ENCODE measurements at regions not wholly inside any gene's neighbourhood (a gene's known extent, or its start where the extent isn't known, plus 50 kb on each side); places are given as distances from the start of the nearest gene placed in this dataset.
"Not testable (repeated sequence)": the region's sequence is repeated elsewhere in the genome, so short reads cannot be mapped to it uniquely, and the experiment has no call there.

DNA sequence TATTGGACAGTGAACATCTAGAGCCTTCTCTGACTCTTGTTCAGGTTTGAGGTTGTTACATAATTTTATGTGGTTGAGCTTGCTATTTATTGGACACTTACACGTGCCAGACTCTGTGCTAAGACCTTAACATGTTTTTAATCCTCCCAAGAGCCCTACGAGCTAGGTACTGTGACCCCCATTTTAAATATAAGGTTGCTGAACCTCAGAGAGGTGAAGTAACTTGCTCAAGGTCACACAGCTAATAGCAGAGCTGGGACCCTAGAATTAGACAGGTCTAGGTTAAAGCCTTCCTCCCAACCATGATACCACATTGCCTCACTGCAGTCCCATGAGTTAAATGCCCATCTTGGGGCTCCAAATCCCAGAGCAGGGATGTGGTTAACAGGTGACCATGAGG is 135.7 kb upstream of the PITX1 start:
- Histone ChIP-seq H3K4me1 (peaks cover 0 to 27% (median 18%) of the 10 kb centered on the region in 3 donors), H3K4me3 (no peak overlapping the region), H3K27me3 (no peaks in the 10 kb centered on the region), H3K9me3 (no peaks in the 10 kb centered on the region), H3K27ac (no peak overlapping the region), H3K36me3 (no peaks in the 10 kb centered on the region)
- DNase-seq, result no peak
- no peak for TF ChIP-seq POLR2A (IDR thresholded peaks at IDR 0.05)
- TF ChIP-seq, protein P1, sequence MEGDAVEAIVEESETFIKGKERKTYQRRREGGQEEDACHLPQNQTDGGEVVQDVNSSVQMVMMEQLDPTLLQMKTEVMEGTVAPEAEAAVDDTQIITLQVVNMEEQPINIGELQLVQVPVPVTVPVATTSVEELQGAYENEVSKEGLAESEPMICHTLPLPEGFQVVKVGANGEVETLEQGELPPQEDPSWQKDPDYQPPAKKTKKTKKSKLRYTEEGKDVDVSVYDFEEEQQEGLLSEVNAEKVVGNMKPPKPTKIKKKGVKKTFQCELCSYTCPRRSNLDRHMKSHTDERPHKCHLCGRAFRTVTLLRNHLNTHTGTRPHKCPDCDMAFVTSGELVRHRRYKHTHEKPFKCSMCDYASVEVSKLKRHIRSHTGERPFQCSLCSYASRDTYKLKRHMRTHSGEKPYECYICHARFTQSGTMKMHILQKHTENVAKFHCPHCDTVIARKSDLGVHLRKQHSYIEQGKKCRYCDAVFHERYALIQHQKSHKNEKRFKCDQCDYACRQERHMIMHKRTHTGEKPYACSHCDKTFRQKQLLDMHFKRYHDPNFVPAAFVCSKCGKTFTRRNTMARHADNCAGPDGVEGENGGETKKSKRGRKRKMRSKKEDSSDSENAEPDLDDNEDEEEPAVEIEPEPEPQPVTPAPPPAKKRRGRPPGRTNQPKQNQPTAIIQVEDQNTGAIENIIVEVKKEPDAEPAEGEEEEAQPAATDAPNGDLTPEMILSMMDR (IDR thresholded peaks at IDR 0.05), result no peak
- WGBS, 2 donors, result 48 to 63% methylated on average over 2 of the region's 2 CpGs
- intact Hi-C loops (cut with DNase I), result no loop called here

DNA sequence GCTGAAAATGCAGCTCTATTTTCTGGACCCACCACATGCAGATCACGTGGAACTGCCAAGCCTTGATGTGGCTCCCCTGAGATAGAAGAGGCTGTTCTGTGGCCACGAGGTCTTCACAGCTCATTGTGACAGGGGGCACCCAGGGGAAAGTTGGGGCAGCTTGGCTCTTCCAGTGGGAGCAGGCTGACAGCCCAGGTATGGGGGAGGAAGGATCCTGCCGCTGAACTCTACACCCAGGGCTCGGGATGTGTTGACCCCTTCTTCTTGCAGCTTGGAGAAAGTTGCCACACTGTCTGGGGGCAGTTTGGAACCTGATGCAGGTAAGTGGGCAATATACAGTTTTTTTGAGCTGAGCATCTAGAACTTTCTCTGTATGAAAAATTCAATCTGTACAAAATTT is 133.6 kb upstream of the PITX1 start:
- H3K27ac ChIP-seq, result no peak overlapping the region
- WGBS, 2 donors, result 71 to 76% methylated on average over 2 to 4 of the region's 4 CpGs
- DNase-seq, result no peak
- no peaks in the 10 kb centered on the region for H3K36me3 ChIP-seq
- intact Hi-C loops (cut with DNase I), result no loop called here
- H3K4me1 ChIP-seq, result peaks cover 0 to 12% (median 3%) of the 10 kb centered on the region in 3 donors
- no peak overlapping the region for H3K4me3 ChIP-seq
- TF ChIP-seq, protein P1 (IDR thresholded peaks at IDR 0.05), result no peak
- TF ChIP-seq POLR2A (IDR thresholded peaks at IDR 0.05), result no peak
- no peaks in the 10 kb centered on the region for H3K9me3 ChIP-seq
- no peaks in the 10 kb centered on the region for H3K27me3 ChIP-seq

DNA sequence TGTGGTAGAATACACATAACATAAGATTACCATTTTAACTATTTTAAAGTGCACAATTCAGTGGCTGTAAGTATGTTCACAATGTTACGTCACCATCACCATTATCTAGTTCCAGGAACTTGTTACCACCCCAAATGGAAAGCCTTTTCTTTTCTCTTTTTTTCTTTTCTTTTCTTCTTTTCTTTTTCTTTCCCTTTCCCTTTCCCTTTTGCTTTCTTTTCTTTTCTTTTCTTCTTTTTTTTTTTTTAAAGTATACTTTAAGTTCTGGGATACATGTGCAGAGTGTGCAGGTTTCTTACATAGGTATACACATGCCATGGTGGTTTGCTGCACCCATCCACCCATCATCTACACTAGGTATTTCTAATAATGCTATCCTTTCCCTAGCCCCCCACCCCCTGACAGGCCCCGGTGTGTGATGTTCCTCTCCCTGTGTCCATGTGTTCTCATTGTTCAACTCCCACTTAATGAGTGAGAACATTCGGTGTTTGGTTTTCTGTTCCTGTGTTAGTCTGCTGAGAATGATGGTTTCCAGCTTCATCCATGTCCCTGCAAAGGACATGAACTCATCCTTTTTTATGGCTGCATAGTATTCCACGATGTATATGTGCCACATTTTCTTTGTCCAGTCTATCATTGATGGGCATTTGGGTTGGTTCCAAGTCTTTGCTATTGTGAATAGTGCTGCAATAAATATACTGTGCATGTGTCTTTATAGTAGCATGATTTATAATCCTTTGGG is 131.0 kb upstream of the PITX1 start:
- not testable (repeated sequence) for H3K4me3 ChIP-seq, H3K4me1 ChIP-seq
- WGBS, 2 donors, result 80 to 82% methylated on average over 4 of the region's 4 CpGs

DNA sequence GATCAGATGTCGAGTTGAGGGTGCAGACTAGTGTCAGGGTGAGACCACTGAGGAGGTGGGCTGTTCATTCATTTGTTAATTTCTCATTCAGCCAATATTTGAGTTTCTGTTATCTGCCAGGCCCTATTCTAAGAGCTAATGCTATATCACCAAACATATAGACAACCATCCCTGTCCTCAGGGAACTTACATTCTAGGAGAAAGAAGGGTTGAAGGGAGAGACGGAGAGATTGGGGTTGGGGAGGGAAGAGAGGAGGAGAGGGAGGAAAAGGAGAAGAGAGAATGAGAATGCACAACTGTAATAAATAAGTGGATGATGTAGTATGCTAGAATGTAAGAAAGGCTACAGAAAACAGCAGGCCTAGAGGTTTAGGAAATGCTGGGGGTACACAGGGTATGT is 129.9 kb upstream of the PITX1 start:
- WGBS, 2 donors, result 94 to 96% methylated on average over 2 of the region's 2 CpGs
- intact Hi-C loops (cut with DNase I), result no loop called here
- H3K9me3 ChIP-seq, result peaks cover 0 to 8% (median 0%) of the 10 kb centered on the region in 3 donors

More for the DNA sequence above, 131.0 kb upstream of the PITX1 start:
- H3K27me3 ChIP-seq; DNase-seq; H3K9me3 ChIP-seq; H3K36me3 ChIP-seq; intact Hi-C loops (cut with DNase I); H3K27ac ChIP-seq: not testable (repeated sequence)

DNA sequence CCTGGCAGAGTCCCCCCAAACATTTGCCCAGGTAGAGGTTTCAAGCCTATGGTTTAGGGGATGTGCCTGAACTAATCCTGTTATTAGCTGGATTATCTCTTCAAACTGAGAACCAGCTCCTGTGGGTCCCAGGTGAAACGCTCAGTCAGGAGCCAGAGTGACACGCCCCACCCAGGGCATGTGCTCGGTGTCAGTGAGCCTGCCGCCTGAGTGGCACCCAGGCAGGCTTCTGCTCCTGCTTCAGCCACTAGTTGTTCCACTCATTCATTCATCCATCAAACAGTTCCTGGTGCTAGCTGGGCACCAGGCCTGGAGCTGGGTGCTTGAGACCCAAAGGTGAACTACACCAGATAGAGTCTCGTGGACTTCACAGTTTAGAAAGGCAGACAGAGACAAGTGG is 129.4 kb upstream of the PITX1 start:
- WGBS, 2 donors, result 67 to 100% methylated on average over 1 to 5 of the region's 5 CpGs

More for the DNA sequence above, 129.9 kb upstream of the PITX1 start:
- no peak for DNase-seq
- Histone ChIP-seq H3K4me3 (no peak overlapping the region), H3K27me3 (no peaks in the 10 kb centered on the region), H3K36me3 (no peaks in the 10 kb centered on the region), H3K4me1 (peaks cover 0 to 16% (median 0%) of the 10 kb centered on the region in 3 donors), H3K27ac (no peak overlapping the region)
- TF ChIP-seq, protein P1 (IDR thresholded peaks at IDR 0.05), result no peak
- TF ChIP-seq POLR2A (IDR thresholded peaks at IDR 0.05), result no peak

More for the DNA sequence above, 129.4 kb upstream of the PITX1 start:
- no peak overlapping the region for H3K4me3 ChIP-seq
- TF ChIP-seq POLR2A (IDR thresholded peaks at IDR 0.05), result no peak
- TF ChIP-seq, protein P1 (IDR thresholded peaks at IDR 0.05), result no peak
- no peak for DNase-seq
- no peak overlapping the region for H3K27ac ChIP-seq
- no peaks in the 10 kb centered on the region for H3K36me3 ChIP-seq
- intact Hi-C loops (cut with DNase I), result no loop called here
- peaks cover 0 to 14% (median 0%) of the 10 kb centered on the region in 3 donors for H3K9me3 ChIP-seq
- no peaks in the 10 kb centered on the region for H3K27me3 ChIP-seq
- peaks cover 0 to 21% (median 0%) of the 10 kb centered on the region in 3 donors for H3K4me1 ChIP-seq

Measured in esophagus squamous epithelium (tissue), 5 donors.